Lower leg skin (tissue), 3 donors: ENCODE measurements at regions not wholly inside any gene's neighbourhood (a gene's known extent, or its start where the extent isn't known, plus 50 kb on each side); places are given as distances from the start of the nearest gene placed in this dataset.

Source experiments
- CTCF ChIP-seq, 3 donors: fragments of 450-650 bp; IDR thresholded peaks; one replicate each; pipeline ENCODE4 v1.5.1; 2016; ENCODE audit warnings: antibody characterized with exemption in 3 of 3, mild to moderate bottlenecking in 3 of 3, moderate library complexity in 2 of 3
- POLR2A ChIP-seq, 2 donors: fragments of 450-650 bp; IDR thresholded peaks; one replicate each; pipeline ENCODE4 v1.6.1; 2016 to 2017; ENCODE audit warnings: antibody characterized with exemption in 2 of 2, mild to moderate bottlenecking in 1 of 2, moderate library complexity in 1 of 2

DNA sequence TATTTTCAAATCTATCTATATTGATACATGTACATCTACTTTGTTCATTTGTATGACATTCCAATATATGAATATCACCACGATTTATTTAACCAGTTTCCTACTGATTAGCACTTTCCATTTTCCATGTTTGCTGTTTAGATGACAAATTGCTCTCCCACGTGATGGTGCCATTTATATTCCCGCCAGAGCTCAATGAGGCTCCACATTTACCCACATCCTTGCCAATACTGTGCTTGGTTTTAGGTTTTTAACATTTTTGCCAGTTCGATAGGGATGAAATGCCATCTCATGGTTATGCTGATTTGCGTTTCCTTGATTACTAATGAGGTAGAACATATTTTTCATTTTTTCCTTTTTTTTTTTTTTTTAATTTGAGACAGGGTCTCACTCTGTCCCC lies 86.7 kb upstream of the TRIM2 start:
- TF ChIP-seq CTCF (IDR thresholded peaks at IDR 0.05) (no peak), POLR2A (IDR thresholded peaks at IDR 0.05) (no peak)
